ENCODE measurements at regions not wholly inside any gene's neighbourhood (a gene's known extent, or its start where the extent isn't known, plus 50 kb on each side); places are given as distances from the start of the nearest gene placed in this dataset.

- no peak for DNase-seq (ENCODE audit: low read depth)
- TF ChIP-seq CTCF (IDR thresholded peaks at IDR 0.05; ENCODE audit: control insufficient read depth, insufficient read depth, low read depth, low read length, missing control alignments) = no peak
- no peak overlapping the region for H3K4me3 ChIP-seq (ENCODE audit: control insufficient read depth, low read depth, low read length)
These were observed 433.6 kb upstream of the ADAMTSL1 start for GRCh38 chr9:18040327-18040726.

- no peak overlapping the region for H3K4me3 ChIP-seq (ENCODE audit: control insufficient read depth, low read depth, low read length)
- no peak for TF ChIP-seq CTCF (IDR thresholded peaks at IDR 0.05; ENCODE audit: control insufficient read depth, insufficient read depth, low read depth, low read length, missing control alignments)
- no peak for DNase-seq (ENCODE audit: low read depth)
These were observed 430.0 kb upstream of the ADAMTSL1 start for GRCh38 chr9:18043978-18044377.

- no peak overlapping the region for H3K4me3 ChIP-seq (ENCODE audit: control insufficient read depth, low read depth, low read length)
- TF ChIP-seq CTCF (IDR thresholded peaks at IDR 0.05; ENCODE audit: control insufficient read depth, insufficient read depth, low read depth, low read length, missing control alignments) = no peak
- no peak for DNase-seq (ENCODE audit: low read depth)
These were observed 428.6 kb upstream of the ADAMTSL1 start for GRCh38 chr9:18045326-18045725.

- no peak for DNase-seq (ENCODE audit: low read depth)
- H3K4me3 ChIP-seq (ENCODE audit: control insufficient read depth, low read depth, low read length) = no peak overlapping the region
- no peak for TF ChIP-seq CTCF (IDR thresholded peaks at IDR 0.05; ENCODE audit: control insufficient read depth, insufficient read depth, low read depth, low read length, missing control alignments)
These were observed 427.9 kb upstream of the ADAMTSL1 start for GRCh38 chr9:18046068-18046467.

- no peak for DNase-seq (ENCODE audit: low read depth)
- H3K4me3 ChIP-seq (ENCODE audit: control insufficient read depth, low read depth, low read length) = no peak overlapping the region
- TF ChIP-seq CTCF (IDR thresholded peaks at IDR 0.05; ENCODE audit: control insufficient read depth, insufficient read depth, low read depth, low read length, missing control alignments) = no peak
These were observed 422.3 kb upstream of the ADAMTSL1 start for GRCh38 chr9:18051638-18052037.

- TF ChIP-seq CTCF (IDR thresholded peaks at IDR 0.05; ENCODE audit: control insufficient read depth, insufficient read depth, low read depth, low read length, missing control alignments) = no peak
- H3K4me3 ChIP-seq (ENCODE audit: control insufficient read depth, low read depth, low read length) = no peak overlapping the region
- DNase-seq (ENCODE audit: low read depth) = no peak
These were observed 421.9 kb upstream of the ADAMTSL1 start for GRCh38 chr9:18052060-18052459.

Data from AG09309 (cell line).